GM18861 (cell line): ENCODE measurements at regions not wholly inside any gene's neighbourhood (a gene's known extent, or its start where the extent isn't known, plus 50 kb on each side); places are given as distances from the start of the nearest gene placed in this dataset.
"Not testable (repeated sequence)": the region's sequence is repeated elsewhere in the genome, so short reads cannot be mapped to it uniquely, and the experiment has no call there.

ENCODE experiments used
- ATAC-seq: cut with Tn5 transposase; IDR thresholded peaks from one replicate; pipeline ENCODE4 v1.9.1; 2021; ENCODE audit not compliant: unreplicated experiment

DNA sequence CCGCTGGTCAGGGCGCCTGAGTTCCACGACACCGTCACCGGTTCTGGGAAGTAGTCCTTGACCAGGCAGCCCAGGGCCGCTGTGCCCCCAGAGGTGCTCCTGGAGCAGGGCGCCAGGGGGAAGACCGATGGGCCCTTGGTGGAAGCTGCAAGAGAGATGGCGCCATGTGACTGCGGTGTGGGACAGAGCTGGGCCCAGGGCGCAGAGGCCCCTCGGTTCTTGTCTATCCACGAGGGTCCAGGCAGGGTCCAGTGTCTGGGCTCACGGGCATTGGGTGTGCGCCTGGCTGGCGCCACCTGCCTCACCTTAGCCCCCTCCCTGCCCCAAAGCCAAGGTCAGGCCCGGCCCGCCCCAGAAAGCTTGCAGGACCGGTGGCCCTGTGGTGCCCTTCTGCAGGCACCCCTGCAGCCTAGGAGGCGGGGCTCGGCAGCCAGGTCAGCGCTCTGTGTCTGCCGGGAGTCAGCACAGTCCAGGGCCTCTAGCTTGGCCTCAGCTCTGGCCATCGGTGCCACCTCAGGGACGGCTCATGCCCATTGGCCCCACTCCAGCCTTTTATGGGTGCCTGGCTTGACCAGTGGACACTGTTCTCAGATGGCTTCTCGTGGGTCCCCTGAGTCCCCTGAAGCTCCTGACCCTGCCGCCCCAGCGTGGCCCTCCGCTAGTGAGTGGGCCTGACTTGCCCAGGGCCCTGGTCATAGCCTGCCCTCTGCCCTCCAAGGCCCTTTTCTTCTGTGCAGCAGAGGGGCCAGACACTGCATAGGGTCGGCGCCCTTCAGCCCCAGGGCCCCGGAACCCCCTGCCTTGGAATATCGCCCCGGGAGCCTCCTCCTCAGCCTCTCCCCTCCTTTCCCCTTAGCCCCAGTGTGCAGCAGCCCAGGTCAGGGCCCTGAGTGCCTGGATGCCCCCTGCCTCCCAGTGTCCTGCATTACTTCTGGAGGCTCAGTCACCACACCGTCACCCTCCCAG, 245.2 kb downstream of the TMEM121 start:
- ATAC-seq, result not testable (repeated sequence)

DNA sequence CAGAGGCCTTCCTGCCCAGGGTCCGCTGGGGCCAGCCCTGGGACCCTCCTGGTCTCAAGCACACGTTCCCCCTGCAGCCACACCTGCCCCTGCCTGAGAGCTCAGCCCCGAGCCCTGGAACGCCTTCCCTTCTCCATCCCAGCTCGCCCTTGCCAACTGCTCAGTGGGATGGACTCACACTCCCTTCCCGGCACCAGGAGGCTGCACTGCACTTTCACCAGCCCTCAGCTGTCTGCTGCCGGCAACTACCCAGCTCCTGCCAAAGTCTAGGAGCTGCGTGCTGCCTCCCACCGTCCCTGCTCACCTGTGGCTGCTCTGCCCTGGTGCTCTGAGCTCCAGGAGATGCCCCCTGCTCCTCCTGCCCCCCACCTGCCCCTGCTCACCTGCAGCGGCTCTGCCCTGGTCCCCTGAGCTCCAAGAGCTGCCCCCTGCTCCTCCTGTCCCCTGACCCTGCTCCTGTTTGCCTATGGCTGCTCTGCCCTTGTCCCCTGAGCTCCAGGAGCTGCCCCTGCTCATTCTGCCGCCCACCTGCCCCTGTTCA, 246.4 kb downstream of the TMEM121 start:
- ATAC-seq, result not testable (repeated sequence)

DNA sequence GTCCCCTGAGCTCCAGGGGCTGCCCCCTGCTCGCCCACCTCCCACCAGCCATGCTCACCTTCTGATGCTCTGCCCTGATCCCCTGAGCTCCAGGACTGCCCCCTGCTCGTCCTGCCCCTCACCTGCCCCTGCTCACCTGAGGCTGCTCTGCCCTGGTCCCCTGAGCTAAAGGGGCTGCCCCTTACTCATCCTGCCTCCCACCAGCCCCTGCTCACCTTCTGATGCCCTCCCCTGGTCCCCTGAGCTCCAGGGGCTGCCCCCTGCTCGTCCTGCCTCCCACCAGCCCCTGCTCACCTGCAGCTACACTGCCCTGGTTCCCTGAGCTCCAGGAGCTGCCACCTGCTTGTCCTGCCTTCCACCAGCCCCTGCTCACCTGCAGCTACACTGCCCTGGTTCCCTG, 247.2 kb downstream of the TMEM121 start:
- no peak for ATAC-seq

DNA sequence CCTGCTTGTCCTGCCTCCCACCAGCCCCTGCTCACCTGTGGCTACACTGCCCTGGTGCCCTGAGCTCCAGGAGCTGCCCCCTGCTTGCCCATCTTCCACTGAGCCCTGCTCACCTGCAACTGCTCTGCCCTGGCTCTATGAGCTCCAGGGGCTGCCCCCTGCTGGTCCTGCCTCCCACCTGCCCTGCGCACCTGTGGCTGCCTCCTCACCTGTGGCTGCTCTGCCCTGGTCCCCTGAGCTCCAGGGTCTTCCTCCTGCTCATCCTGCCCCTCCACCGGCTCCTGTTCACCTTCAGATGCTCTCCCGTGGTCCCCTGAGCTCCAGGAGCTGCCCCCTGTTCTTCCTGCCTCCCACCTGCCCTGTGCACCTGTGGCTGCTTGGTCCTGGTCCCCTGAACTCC, 247.6 kb downstream of the TMEM121 start:
- ATAC-seq, result no peak

DNA sequence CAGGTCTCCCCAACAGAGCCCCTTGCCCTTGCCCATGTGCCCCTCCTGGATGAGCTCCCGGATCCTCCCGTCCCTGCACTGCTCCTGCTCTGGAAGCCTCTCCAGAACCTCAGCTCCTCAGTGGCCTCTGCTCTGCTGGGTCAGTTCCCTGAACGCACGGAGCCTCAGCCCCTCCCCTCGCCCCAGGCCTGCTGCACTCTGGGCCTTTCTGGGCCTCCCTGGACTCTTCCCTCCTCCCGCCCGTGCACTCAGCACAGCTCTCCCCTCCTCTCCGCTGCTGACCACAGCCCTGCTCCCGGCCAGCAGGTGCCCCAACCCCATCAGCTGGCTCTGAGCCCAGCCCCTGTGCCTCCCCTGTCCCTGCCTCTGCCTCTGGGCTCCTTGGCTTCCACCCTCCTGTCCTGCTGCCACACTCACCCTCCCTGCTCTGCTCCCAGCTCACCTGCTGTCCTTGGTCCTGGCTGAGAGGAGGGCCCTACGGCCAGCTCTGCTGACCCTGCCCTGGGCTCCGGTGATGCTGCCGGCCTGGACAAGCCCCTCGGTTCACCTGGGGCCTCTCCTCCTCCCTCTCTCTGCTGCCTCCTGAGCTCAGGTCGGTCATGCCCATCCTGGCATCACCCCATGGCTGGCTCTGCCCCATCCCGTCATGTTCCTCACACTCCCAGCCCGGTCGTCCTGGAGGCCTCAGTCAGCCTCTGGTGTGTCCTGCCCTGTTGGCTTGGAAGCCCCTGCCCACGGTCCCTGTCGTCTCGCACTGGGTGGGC, 248.4 kb downstream of the TMEM121 start:
- ATAC-seq, result not testable (repeated sequence)

DNA sequence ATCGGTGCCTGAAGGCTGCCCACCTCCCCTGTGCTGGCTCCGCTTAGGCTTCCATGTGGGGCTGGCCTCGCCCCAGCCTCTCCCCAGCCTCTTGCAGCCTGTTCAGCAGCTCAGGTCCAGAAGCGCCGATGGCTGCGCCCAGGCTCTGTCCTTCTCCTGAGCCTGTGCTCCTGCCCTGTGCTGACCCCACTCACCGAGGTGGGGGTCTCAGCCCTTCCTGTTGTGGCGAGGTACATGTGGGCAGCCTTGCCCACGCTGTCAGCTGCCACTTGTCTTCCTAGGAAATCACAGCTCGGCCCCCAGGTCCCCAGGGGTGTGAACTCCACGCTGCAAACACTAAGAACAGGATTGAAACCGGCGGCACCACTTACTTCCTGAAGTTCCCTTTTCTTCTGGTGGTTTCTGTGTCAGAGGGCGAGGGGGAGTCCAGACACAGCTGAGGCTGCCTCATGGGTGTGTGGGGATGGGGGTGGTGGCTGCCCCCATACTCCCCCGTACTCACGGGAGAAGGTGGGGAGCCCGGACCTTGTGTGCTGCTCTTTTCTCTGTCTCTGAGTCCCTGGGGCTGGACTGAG, 249.1 kb downstream of the TMEM121 start:
- not testable (repeated sequence) for ATAC-seq

DNA sequence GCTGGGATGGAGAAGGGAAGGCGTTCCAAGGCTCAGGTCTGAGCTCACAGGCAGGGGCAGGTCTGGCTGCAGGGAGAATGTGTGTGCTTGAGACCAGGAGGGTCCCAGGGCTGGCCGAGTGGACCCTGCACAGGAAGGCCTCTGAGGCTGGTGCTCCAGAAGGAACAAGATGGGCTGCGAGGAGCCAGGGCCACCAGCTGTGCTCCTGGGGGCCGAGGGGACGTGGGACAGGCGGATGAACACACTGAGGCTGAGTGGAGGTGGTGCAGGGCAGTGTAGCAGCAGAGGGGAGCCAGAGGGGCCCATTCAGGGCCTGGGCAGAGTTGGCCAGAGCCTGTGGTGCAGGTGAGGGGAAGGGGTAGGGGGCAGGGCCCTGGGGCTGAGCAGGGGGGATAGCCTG, 249.7 kb downstream of the TMEM121 start:
- ATAC-seq, result not testable (repeated sequence)

DNA sequence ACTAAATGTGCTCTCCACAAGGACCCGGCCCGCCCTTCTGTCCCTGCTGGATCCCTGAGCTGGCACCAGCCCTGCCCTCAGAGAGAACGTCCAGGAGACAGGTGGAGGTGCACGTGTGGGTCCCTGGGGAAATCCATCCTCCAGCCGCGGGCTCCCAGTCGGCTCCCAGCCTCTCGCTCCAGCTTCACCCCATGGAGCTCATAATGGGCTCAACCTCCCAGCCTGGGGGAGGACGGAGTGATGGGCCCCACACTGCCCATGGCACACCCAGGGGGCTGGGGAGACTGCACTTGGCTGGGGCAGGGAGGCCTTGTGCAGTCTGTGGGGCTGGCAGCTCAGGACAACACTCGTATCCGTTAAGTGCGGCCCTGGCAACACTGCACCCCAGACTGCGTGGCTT, 250.5 kb downstream of the TMEM121 start:
- no peak for ATAC-seq

DNA sequence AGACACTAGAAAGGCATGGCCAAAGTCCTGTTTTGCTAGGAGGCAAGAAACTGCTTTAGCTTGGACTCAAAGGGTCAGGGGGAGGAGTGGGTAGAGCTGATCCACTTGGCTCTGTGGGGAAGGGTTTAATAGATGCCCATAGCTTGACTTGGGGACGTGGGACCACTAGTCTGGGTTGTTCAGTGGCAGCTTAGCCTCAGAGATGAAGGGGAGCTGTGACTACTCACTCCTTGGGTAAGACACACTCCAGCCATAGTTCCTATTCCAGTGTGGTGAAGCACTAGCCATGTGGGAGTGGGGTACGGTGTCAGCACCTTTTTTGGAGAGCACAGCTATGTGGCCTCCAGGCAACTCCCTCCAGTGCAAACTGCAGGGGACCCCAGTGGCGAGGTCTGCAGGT, 257.3 kb downstream of the TMEM121 start:
- no peak for ATAC-seq

DNA sequence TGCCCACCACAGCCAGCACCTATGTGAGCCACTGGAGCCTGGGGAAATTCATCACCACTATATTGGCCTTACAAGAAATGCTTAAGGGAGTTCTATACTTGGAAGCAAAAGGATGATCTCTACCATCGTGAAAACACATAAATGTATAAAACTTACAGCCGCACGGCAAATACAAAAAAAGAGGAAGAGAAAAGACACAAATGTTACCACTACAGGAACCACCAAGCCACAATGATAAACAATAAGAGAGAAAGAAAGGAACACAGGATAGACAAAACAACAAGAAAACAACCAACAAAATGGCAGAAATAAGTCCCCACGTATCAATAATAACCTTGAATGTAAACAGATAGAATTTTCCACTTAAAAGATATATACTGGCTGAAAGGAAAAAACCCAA, 267.5 kb downstream of the TMEM121 start:
- no peak for ATAC-seq

DNA sequence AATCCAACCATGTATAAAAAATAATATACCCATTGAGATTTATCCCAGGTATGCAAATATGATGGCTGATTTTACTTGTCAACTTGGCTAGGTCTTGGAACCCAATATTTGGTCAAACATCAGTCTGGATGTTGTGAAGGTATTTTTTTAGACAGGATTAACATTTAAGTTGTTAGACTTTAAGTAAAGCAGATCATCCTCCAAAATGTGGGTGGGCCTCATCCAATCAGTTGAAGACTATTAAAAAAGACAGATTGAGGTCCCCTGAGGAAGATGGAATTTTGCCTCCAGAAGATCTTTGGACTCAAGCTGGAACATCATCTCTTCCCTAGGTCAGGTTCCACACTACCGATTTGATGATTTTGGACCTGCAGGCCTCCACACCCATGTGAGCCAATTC, 271.2 kb downstream of the TMEM121 start:
- ATAC-seq, result no peak

DNA sequence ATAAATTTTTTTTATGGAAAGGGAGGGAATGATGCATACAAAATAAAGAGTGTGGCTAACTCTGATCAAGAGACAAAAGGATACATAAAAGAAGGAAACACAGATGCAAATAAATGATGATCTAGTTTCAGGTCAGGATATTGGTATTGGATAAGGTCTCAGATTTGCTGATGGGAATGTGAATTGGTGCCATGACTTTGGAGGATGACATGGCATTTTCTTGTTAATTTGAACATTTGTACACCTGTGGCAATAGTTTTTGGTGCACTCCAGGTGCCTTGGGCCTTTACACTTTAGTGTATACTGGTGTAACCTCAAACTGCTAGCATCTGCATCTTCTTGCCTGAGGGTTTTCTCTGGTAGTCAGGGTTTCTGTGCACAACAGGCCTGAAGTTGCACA, 279.3 kb downstream of the TMEM121 start:
- no peak for ATAC-seq

DNA sequence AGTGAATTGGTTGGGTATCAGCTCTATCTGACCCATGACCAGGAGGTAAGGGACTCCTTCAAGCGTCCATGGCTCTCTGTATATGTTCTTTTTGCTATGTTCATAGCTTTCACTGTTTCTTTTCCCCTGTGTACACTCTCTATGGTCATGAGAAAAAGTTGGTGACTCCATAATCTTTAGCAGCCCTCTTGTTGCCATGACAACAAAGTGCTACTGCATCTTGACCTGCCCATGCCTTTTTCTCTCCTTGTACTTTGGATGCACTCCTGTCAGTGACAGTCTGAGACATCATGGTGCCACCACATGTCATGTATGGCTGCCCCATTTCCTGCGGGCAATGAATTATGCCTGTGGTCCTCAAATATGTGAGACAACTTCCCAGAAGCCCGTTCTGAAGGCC, 280.2 kb downstream of the TMEM121 start:
- no peak for ATAC-seq

DNA sequence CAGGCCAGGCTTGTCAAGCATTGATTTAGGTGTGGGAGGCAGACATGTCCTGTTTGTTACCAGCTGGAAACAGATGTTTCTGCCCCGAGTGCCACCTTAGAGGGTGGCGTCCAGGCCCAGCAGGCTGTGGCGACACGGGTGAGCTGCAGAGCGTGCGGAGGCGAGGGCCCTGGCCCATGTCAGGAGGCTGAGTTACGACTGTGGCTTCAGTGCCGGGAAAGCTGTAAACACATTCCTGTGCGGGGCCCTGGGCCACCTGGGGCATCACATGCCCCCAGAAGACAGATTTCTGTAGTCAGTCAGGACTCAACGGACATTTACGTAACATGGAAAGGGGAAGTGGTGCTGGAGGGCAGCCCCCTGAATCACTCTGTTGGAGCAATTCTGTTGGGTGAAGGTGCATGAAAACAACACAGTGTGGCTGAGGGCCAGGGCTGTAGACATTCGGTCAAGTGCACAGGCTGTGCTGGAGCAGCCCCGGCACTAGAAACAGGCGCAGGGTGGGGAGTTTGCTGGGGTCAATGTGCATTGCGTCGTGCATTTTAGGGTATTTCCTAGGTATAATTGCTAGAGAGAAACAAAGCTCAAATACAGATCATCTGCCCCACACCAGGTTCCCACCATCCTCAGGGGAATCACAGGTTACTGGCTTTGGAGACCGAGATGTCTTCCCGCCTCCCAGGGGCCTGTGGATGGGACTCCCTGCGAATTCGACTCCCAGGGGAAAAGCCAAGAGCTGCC, 291.8 kb downstream of the TMEM121 start:
- ATAC-seq, result peak; percentile 76

DNA sequence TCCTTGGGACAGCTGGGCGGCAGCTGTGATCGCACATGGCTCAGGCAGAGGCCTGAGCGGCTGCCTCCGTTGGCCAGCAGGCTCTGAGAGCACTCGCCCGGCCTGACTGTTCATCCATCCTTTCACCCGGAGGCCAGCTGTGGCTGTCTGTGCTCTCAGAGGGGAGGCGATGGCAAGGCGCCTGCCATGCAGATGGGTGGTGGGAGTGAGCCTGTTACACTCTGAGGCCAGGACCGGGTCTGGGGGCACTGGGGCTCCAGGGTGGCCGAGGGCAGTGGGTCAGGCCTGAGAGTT, 292.3 kb downstream of the TMEM121 start:
- ATAC-seq, result no peak

DNA sequence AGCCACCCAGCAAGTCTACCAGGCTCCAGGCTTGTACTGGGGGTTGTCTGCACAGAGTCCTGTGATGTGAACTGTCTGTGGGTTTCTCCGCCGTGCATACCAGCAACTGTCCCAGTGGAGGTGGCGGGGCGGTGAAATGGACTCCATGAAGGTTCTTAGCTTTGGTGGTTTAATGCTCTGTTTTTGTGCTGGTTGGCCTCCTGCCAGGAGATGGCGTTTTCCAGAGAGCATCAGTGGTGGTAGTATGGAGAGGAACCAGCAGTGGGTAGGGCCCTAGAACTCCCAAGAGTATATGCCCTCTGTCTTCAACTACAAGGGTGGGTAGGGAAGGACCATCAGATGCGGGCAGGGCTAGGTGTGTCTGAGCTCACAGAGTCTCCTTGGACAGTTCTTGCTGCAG, 303.8 kb downstream of the TMEM121 start:
- no peak for ATAC-seq

DNA sequence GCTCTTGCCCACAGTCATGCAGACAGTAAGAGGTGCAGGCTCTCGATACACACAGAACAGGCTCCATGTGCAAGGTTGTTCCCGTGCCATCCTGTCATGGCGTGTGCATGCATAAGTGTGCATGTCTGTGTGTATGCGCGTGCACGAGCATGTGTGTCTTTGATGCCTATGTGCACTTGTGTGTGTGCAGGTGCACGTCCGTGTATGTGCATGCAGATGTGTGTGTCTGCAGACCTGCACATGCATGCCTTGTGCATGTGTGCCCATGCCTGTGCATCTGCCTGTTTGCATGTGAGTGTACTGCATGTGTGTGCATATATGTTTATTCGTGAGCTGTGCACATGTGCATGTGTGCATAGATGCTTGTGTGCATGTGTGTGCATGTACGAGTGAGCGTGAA, 309.8 kb downstream of the TMEM121 start:
- no peak for ATAC-seq

DNA sequence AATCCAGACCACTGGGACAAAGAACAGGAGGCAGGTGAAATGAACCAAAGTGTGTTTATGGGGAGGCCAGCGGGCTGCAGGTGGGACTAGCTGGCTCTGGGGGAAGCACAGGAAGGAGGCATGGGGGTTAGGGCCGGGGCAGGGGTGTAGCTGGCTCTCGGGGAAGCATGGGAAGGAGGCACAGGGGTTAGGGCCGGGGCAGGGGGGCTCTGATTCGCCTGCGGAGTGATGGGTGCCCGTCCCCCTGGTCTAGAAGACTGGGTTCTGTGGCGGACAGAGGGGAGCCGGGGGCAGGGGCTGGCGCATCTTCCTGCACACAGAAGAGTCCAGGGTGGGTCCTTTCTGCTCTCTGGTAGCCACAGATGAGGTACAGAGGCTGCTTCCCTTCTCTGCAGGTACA, 310.3 kb downstream of the TMEM121 start:
- no peak for ATAC-seq

DNA sequence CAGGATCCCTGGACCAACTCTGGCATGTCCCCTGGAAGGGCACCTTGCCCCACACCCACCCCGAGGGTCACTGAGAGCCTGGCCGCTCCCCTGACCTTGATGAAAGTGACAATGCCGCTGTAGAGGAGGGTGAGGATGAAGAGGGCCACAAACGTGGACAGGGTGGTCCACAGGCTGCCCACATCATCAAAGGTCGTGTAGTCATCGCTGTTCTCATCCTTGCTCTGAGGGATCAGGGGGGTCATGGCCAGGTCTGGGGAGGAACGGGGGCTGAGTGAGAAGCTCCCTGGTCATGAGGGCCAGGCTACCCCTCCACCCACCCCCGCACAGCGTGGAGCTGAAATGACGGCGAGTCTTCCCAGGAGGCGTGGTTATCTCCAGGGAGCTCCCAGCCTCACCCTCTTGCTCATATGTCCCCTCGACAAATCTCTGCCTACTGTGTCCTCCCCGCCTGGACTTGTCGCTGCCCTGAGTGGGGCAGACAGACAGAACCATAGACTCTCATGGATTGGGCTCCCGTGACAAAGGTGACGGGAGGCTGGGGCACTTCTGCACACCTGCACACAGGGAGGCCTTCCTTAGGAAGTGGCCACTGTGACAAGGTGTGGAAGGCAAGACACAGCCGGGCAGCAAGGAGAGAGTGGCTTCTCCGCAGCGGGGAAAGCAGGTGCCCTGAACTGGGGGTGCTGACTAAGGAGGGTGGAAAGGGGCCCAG, 311.1 kb downstream of the TMEM121 start:
- ATAC-seq, result no peak

DNA sequence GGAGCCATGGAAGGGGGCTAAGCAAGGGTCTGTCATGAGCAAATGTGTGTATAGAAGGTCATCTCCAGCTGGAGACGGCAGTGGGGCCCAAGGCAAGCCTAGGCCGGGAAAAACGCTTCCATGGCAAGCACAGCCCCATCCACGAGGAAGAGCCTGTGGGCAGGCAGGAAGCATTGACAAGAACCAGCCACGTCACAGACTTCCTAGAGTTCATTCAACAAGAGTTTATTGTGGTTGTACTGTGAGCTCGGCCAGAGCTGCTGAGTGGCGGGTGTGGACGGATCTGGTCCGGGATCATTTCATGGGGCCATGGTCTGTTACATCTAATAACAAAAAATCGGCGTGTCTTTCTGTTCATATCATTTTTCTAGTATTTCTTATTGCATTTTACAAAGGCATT, 311.7 kb downstream of the TMEM121 start:
- no peak for ATAC-seq
